Suprapubic skin (tissue), 3 donors: ENCODE measurements at regions not wholly inside any gene's neighbourhood (a gene's known extent, or its start where the extent isn't known, plus 50 kb on each side); places are given as distances from the start of the nearest gene placed in this dataset.

Experiments used
- CTCF ChIP-seq, 2 donors: fragments of 200-600 bp in 1 of 2; fragments of 450-650 bp in 1 of 2; sonication (generic) in 1 of 2; IDR thresholded peaks; one replicate each; pipeline ENCODE4 v1.5.1; 2016 to 2019; ENCODE audit warnings: antibody characterized with exemption in 2 of 2, mild to moderate bottlenecking in 1 of 2, moderate library complexity in 1 of 2
- EP300 ChIP-seq: sonication (generic); formaldehyde crosslinking; IDR thresholded peaks from one replicate; pipeline ENCODE4 v1.6.1; 2017; ENCODE audit warnings: antibody characterized with exemption
- POLR2A ChIP-seq, 2 donors: fragments of 450-650 bp; IDR thresholded peaks; one replicate each; pipeline ENCODE4 v1.6.1; 2017; ENCODE audit warnings: antibody characterized with exemption in 2 of 2, mild to moderate bottlenecking in 2 of 2, moderate library complexity in 2 of 2

- TF ChIP-seq POLR2A (IDR thresholded peaks at IDR 0.05) (no peak), EP300 (no peak), CTCF (IDR thresholded peaks at IDR 0.05) (no peak)
These were observed 361.1 kb upstream of the SLITRK1 start for GRCh38 chr13:84243340-84243739.
